NCI-H1105 treated with DMSO at 0.1 percent for 48 hours (cell line): ENCODE measurements at regions not wholly inside any gene's neighbourhood (a gene's known extent, or its start where the extent isn't known, plus 50 kb on each side); places are given as distances from the start of the nearest gene placed in this dataset.

ENCODE experiments used
- DNase-seq: peaks from one replicate; lab custom pipeline; 2025; lab: John Stamatoyannopoulos, UW

GRCh38 chr10:131490991-131491594, 179.6 kb upstream of the TCERG1L start:
- DNase-seq: no peak

GRCh38 chr10:131492211-131492857, 180.8 kb upstream of the TCERG1L start:
- no peak for DNase-seq

- no peak for DNase-seq
Measured at GRCh38 chr10:131493432-131493831, 181.9 kb upstream of the TCERG1L start.

GRCh38 chr10:131494451-131494850, 182.9 kb upstream of the TCERG1L start:
- DNase-seq: no peak

GRCh38 chr10:131495224-131495623, 183.7 kb upstream of the TCERG1L start:
- no peak for DNase-seq

GRCh38 chr10:131495892-131496291, 184.4 kb upstream of the TCERG1L start:
- no peak for DNase-seq

GRCh38 chr10:131496351-131497052, 185.0 kb upstream of the TCERG1L start:
- no peak for DNase-seq

- no peak for DNase-seq
Measured at GRCh38 chr10:131499566-131499965, 188.0 kb upstream of the TCERG1L start.

GRCh38 chr10:131500181-131500580, 188.7 kb upstream of the TCERG1L start:
- no peak for DNase-seq

GRCh38 chr10:131500892-131501291, 189.4 kb upstream of the TCERG1L start:
- DNase-seq: no peak

GRCh38 chr10:131503992-131504391, 192.5 kb upstream of the TCERG1L start:
- no peak for DNase-seq

GRCh38 chr10:131511391-131511790, 199.9 kb upstream of the TCERG1L start:
- no peak for DNase-seq

- no peak for DNase-seq
Measured at GRCh38 chr10:131512852-131513251, 201.3 kb upstream of the TCERG1L start.

- DNase-seq: no peak
Measured at GRCh38 chr10:131513445-131513844, 201.9 kb upstream of the TCERG1L start.

GRCh38 chr10:131513901-131514300, 202.4 kb upstream of the TCERG1L start:
- no peak for DNase-seq

- DNase-seq: no peak
Measured at GRCh38 chr10:131514454-131514853, 202.9 kb upstream of the TCERG1L start.

- no peak for DNase-seq
Measured at GRCh38 chr10:131516285-131516684, 204.8 kb upstream of the TCERG1L start.

- DNase-seq: no peak
Measured at GRCh38 chr10:131517781-131518180, 206.3 kb upstream of the TCERG1L start.

GRCh38 chr10:131519723-131520605, 208.4 kb upstream of the TCERG1L start:
- no peak for DNase-seq

- DNase-seq: no peak
Measured at GRCh38 chr10:131531265-131532190, 220.0 kb upstream of the TCERG1L start.

GRCh38 chr10:131532291-131532690, 220.8 kb upstream of the TCERG1L start:
- DNase-seq: no peak
